CD4-positive, alpha-beta T cell treated with Interferon gamma for 1 hour (primary cell): ENCODE measurements at regions not wholly inside any gene's neighbourhood (a gene's known extent, or its start where the extent isn't known, plus 50 kb on each side); places are given as distances from the start of the nearest gene placed in this dataset.
A peak's percentile ranks its signal among the peaks of the same experiment; 100 is the strongest.

Experiments
- DNase-seq: peaks from one replicate; pipeline ENCODE4 v3.0.0-alpha.2; 2020

DNA sequence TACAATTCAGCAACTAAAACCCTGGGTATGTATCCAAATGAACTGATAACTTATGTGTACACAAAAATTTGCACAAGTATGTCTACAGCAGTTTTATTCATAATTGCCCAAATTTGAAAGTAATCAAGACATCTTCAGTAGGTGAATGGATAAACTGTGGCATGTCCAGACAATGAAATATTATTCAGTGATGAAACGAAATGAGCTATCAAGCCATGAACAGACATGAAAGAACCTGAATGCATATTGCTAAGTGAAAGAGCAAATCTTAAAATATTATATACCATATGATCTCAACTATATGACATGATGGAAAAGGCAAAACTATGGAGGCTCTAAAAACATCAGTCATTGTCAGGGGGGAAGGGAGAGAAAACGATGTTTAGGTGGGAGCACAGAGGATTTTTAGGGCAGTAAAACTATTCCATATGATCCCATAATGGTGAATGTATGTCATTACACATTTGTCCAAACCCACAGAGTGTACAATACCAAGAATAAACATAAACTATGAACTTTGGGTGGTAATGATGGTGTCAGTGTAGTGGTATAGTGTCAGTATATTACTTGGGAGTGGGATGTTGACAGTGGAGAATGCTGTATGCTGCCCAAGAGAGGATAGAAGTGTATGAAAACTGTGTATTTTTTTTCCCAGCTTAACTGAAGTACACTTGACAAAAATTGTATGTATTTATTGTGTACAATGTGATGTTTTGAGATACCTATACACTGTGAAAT, 92.8 kb upstream of the PPP2R5A start:
- DNase-seq, result no peak

- DNase-seq, result no peak
These were observed 88.9 kb upstream of the PPP2R5A start for GRCh38 chr1:212196355-212196754.

GRCh38 chr1:212201461-212201860, 83.7 kb upstream of the PPP2R5A start:
- no peak for DNase-seq

GRCh38 chr1:212203630-212204029, 81.6 kb upstream of the PPP2R5A start:
- DNase-seq, result no peak

DNA sequence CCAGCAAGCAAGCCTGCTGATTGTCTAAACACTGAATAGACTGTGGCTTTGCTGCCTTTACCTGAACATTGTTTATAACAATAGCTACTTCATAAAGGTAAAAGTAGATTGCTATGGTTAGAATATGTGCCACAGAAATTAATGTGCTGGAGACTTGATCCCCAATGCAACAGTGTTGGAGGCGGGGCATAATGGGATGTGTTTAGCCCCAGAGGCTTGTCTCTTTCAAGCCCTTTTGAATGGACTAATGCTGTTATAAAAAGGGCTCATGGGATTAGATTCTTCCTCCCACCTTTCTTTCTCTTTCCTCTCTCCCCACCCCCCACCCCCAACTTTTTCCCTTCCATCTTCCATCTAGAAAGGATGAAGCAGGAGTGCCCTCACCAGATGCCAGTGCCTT, 80.2 kb upstream of the PPP2R5A start:
- DNase-seq, result no peak

DNA sequence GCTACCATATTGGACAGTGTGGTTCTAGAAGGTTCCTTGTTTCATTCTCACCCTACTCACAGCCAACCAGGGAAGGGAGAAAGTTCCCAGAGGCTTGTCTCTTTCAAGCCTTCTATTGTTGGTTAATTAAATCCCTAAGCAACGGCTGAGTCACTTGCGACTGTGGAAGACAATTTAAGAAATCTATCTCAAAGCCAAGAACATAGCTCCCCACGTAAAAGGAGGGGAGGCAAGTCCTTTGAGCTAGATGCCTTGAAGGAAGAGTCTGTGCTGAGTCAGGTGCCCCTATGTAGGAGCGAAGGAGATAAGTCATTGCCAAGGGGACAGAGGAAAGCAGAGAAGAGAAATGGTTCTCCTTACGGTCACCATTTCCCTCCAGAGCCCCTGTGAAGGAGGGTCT, 79.4 kb upstream of the PPP2R5A start:
- DNase-seq, result no peak

DNA sequence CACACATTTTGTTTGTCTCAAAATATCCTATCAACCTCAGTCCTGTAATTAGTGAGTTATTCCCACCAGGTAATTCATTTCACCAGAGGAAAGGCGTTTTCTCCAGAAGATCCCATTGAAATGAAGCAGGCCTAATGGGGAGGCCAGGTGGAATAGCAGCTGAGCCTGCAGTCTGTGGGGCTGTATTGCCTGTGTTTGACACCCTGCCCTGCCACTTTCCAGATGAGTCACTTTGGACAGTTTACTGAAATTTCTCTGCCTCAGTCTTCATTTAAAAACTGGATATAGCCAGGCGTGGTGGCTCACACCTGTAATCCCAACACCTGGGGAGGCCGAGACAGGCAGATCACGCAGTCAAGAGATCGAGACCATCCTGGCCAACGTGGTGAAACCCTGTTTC, 78.1 kb upstream of the PPP2R5A start:
- DNase-seq, result no peak

DNA sequence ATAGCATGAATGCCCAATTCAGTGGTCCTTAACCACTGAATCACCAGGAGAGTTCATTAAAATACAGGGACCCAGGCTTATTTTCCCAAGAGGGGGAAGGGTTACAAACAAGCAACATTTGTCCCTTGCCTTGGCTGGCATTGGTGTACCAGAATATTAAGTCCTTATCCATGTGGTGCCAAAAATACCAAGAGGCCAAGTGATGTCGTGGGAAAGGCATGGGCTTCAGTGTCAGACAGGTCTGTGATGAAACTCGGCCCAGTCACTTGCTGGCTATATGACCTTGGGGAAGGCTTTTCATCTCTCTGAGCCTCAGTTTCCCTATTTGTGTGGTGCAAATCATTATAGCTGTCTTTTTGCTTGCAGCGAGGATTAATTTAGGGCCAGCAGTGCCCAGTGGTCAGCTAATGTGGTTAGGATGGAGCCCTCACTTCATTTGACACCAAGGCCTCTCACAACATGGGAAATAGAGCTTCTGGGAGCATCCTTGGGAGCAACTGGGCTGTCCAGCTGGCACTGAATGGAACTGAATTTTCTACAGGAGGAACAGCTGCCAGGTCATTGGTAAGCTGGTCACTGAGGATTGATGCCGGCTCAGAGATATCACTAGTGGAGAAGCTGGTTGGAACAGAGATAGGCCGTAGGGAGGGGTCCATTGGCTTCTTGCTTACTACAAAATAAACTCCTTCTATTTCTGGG, 77.2 kb upstream of the PPP2R5A start:
- no peak for DNase-seq

DNA sequence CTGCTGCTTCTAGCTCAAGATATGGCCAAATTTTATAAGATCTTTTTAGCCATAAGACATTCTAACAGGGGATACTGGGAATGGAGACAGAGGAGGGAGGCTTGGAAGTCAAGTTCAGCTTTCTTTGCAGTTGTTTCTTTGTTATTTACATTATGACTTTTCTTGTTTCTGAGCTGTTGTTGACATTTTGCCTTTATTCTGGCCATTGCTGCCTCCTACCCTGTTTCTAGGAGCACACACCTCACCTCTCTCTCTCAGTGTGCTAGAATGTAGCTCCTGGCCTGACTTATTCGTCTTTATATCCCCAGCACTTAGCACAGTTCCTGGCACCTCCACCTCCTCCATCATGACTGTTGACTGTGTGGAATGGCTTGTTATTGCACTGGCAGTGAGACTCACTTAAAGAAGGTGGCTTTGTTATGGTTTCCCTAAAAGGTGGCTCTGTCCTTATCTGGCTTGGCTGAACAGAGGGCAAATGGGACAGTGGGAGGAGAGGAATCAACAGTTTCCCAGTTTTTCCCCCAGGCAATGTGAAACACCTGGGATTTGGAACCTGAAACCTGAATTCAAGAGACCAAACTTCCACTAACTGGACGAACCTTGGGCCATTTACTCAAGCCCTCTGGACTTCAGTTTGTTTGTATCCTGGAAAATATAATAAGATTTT, 76.1 kb upstream of the PPP2R5A start:
- DNase-seq, result no peak

DNA sequence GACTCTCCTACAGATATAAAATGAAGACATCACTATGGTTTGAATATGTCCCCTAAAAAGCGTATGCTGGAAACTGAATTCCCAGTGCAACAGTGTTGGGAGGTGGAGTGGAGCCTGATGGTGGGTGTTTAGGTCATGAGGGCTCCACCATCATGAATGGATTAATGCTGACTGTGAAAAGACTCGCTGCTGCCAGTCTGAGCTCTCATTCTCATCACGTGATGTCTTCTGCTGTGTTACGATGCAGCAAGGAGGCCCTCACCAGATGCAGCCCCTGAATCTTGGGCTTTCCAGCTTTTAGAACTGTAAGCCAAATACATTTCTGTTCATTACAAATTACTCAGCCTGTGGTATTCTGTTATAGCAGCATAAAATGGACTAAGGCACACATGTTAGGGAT, 73.8 kb upstream of the PPP2R5A start:
- DNase-seq, result no peak

DNA sequence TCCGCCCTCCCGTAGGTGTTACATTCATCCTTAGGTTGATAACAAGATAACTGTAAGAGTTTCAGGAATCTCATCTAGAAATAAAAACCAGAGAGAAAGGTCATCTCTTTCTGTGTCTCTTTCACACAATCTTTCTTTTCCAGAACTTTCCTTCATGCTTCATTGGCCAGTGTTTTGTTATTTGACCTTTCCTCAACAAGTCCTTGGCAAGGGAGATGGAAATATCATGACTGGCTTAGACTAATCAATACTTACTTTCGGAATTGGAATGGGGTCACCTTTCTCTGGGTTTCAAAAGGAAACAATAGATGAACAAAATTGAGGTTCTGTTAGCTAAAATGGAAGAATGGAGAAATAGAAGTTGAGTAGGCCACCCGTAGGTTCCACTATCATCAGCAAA, 72.9 kb upstream of the PPP2R5A start:
- no peak for DNase-seq

GRCh38 chr1:212212906-212213305, 72.3 kb upstream of the PPP2R5A start:
- DNase-seq, result no peak

- no peak for DNase-seq
These were observed 71.4 kb upstream of the PPP2R5A start for GRCh38 chr1:212213784-212214183.

- no peak for DNase-seq
These were observed 70.9 kb upstream of the PPP2R5A start for GRCh38 chr1:212214325-212214724.

DNA sequence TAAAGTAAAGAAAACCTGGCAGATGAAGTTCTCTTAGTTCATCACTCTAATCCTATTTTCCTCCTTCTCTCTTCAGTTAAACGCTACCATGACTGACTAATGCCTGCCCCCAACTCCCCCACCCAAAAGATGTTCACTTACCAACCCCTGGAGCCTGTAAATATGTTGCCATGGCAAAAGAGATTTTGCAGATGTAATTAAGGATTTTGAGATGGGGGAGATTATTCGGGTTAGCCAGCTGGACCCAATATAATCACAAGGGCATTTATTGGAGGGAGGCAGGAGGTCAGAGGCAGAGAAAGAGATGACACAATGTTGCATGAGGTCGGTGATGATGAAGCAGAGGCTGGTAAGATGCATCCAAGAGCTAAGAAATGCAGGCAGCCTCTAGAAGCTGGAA, 69.3 kb upstream of the PPP2R5A start:
- DNase-seq, result no peak

- DNase-seq, result no peak
These were observed 67.6 kb upstream of the PPP2R5A start for GRCh38 chr1:212217633-212218032.

DNA sequence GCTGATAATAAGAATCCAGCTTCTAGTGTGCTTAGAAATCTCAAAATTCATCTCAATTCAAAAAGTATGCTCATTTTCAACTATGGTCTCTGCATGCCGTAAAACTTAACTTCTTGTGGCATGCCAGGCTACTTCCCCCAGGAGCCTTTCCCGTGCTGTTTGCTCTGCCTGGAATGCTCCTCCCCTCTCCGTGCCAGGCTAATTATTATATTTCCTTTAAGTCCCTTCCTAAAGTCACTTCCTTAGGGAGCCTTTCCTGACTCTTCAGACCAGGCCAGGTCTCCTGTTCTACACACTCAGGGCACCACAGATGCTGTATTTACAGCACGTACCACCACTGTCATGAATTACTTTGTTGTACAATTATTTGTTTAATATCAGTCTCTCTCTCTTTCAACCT, 67.1 kb upstream of the PPP2R5A start:
- DNase-seq, result no peak

DNA sequence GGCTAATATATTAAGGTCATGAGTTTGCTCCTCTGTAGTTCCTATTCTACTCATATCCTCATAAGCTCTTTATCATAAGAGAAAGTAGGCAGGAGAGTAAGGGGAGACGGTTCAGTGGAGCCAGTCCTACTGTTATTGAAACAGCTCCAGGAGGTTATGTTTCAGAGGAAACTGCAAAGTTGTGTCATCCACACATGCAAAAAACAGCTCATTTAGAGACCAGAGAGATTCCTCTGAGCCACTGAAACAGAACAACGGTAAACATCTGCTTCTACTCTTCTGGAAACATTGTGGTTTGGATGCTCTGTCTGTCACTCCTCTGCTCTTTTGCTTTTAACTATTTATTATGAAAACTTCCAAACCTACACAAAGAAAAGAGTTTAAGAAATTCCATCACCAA, 66.3 kb upstream of the PPP2R5A start:
- no peak for DNase-seq

DNA sequence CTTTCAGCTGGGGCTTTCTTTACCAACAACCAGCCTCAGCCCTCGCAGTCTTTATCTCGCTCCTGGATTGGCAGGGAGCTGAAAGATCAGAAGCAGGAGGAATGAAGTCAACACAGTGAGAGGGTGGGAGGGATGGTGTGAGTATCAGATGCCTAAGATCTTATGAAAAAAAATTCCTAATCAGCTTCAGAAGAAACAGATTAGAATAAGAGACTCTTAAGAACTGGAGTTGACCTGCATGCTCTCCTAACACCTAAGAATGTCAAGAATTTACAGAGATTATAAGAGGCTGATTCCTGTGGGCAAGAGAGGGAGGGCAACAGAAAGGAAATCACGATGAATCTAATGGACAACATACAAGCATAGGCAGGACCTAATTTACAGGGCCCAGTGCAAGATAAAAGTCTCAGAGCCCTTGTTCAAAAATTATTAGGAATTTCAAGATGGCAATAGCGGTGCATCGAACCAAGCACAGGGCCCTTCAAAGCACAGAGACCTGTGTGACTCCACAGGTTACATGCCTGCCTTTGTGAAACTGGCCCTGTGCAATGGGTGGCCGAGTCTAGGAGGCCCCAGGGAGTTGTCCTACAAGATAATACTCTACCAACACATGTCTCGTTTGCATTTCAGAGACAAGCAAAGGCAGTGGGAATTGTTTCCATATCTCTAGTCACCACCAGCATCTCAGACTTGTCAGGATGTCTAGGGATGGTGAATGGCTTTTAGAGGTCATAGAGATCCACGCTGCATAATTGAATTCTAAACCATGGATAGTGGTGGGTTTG, 65.3 kb upstream of the PPP2R5A start:
- DNase-seq, result no peak

DNA sequence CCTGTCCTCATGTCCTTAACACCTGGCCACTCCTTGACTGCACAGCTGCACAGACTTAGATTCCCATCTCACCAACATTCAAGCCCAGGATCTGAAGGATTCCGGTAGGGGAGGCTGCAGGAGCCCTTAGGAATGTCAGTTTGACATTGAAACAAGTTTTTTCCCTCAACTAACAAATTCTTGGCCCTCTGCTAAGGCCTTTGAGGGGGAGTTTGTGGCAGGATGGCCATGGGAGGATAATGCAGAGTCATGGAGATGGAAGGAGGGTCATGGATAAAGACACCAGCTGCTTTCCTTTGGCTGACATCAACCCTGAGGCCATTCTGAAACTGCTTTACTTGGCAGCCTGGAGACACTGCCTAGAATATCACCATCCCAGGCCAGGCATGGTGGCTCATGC, 63.4 kb upstream of the PPP2R5A start:
- DNase-seq, result no peak

DNA sequence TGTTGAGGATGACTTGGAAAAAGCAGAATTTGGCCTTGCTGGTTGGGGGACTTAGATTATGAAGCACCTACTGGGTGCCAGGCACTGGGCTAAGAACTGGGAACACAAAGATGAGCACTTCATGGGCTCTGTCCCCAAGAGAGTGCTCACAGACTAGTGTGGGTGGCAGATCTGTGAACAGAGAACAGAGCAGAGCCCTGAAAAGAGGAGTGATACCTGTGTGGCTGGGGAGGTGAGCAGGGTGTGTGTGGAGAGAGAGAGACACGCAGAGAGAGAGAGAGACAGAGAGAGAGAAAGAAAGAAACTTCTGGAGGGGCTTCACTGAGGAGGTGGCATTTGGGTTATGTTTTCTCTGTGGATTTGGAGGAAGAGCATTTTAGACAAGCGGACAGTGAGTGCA, 61.1 kb upstream of the PPP2R5A start:
- DNase-seq, result no peak

DNA sequence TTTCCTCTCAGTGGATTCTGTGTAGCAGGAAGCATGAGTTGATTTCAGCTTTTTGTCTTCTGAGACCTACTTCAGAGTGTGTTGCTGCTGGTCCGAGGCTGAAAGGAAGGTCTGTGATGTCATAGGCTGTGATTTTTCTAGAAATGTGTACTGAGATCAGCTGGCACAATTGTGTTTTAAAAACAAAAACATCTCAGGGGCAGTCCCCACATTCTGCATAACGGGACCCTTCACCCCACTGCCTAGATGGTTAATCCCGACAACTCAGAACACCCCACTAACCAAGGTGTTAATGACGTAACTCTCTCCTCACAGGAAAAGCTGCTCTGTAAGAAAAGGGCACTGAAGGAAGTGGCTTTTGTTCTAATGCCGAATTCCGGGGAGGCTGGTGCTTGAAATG, 59.8 kb upstream of the PPP2R5A start:
- peak; percentile 14 for DNase-seq

DNA sequence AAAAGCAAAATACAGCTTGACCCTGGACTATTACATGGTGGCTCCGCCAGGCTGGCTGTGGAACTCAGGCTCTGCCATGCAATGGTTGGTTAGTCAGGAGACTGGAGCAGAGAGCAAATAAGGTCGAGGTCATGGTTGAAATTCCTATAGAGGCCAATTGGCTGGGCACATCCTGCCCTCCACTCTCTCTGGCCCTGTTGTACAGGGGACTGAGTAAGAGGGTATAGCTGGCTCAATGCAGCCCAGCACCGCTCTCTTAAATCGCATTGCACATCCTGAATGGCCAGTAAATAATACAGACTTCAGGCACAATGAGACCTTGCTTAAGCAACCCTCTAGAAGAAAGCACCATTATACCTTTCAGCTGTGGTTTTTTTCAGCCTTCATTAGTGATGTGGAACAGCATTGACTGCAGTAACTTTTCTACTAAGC, 59.3 kb upstream of the PPP2R5A start:
- no peak for DNase-seq
